NCI-H2227 treated with DMSO at 0.1 percent for 48 hours (cell line): ENCODE measurements at regions not wholly inside any gene's neighbourhood (a gene's known extent, or its start where the extent isn't known, plus 50 kb on each side); places are given as distances from the start of the nearest gene placed in this dataset.

Source experiments
- DNase-seq: peaks from one replicate; lab custom pipeline; 2025; lab: John Stamatoyannopoulos, UW

DNA sequence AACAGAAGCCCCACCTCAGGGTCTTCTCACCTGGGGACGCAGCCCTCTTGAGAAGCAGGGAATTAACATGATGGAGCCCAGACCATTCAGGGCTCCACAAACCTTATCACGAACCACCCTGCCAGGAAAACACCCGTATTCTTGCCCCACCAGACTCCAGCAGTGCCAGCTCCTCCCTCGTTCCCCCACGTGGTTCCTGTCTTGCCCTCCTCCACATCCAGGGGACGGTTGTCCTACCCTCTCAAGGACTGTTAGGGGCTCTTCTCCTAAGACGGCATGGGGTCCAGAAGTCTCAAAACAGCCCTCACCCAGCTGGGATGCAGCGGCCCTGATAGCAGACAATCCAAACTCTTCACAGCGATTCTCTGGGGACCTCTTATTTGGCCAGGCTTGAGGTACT lies 372.2 kb upstream of the HS6ST1 start:
- DNase-seq: no peak

DNA sequence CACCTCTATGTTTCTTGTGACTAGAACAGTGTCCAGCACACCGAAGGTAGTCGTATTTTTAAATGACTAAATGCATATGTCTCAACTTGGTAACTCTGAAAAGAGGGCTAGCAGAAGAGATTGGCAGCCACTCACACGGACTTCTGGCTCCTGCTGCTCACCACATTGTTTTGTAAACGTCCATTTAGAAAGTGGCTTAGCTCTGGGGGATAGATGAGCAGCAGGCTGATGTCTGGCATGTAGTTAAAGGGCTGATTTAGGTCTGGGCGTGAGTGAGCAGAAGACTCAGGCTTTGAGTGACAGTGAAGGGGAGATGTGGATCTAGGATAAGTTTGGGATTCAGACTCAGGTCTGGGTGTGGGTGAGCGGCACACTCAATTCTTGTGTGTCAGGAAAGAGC lies 372.9 kb upstream of the HS6ST1 start:
- no peak for DNase-seq

DNA sequence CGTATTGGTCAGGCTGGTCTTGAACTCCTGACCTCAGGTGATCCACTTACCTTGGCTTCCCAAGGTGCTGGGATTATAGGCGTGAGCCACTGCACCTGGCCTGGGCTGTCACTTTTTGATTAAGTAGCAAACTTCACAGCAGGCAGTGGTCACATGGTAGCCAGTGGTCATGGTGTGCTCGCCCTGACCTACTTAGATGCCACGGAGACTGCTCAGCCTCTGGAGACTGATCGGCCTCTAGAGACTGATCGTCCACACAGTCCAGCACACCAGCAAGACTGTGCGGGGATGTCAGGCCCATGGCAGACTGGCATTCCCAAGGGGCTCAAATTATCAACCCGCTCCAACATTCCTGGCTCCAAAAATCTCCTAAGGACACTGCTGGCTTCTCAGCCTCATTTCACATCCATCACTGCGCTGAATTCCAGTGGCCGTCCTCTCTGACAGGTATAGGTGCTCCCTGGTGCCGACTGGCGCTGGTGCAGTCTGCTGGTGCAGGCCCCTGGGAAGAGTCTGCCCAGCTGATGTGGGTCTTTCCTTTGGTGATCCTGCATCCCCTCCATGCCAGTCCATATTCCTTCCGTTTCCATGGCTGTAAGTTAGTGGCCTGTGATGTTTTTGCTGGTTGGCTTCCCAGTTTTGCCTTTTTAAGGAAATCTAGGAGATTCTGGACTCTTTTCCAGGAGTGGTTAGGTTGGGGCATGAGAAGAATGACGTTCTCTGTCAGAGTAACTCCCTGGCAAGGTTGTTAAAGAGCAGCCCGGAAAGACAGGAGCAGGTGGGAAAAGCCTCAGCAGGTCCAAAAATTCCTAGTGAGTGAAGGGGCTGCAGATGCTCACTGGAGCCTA lies 374.5 kb upstream of the HS6ST1 start:
- DNase-seq: no peak

DNA sequence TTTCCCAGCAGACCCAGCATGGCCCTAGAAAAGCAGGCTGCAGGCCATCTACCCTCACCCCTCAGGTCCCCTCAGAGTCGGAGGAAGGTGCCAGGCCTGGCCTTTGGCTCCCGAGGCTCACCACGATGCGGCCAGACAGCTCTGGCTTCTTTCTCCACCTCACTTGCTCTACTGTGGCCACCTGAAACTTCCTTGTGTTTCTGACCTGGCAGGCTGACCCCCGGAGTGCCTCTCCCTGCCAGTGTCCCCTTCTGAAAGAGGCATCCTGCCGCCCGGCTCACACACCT lies 375.0 kb upstream of the HS6ST1 start:
- no peak for DNase-seq

DNA sequence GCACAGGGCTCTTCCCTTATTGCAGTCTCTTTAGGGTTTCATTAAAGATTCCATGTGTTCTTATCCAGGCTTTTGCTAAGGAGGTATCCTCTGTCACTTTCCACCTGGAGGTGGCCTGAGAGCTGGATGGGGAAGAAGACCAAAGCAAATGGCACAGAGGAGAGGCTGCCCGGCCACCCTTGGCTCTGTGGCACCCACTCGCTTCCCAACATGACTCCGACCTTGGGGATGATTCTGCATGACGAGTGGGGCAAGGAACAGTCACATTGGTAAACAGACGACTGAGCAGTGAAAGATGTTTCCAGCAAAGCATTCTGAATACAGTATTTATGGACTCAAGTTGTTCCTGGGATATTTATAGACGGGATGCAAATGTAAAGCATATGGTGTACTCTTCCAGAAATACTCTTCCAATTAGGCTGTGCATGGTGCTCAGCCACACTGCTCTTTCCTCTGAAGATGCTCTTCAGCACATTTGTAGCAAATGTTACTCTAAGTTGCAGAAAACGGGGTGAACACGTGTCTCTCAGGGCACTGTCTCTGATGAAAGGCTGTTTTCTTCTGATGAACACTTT lies 377.1 kb upstream of the HS6ST1 start:
- DNase-seq: no peak

DNA sequence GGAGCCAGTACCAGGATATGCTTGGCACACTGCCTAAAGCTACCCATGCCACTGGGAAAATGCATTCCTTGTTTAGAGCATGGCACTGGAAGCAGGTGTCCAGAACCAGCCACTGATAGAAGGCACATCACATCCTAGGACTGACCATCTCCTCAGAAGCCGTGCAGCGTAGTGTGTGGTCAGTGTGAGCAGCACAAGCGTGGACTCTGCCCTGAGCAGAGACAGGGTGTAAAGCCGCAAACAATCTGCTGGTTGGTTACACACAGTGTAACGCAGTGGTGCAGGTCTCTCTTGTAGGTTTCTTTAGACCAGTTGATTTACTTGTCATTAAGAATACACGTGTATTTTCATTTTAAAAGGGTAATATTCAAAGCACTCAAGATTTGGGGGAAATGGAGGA lies 377.8 kb upstream of the HS6ST1 start:
- no peak for DNase-seq

DNA sequence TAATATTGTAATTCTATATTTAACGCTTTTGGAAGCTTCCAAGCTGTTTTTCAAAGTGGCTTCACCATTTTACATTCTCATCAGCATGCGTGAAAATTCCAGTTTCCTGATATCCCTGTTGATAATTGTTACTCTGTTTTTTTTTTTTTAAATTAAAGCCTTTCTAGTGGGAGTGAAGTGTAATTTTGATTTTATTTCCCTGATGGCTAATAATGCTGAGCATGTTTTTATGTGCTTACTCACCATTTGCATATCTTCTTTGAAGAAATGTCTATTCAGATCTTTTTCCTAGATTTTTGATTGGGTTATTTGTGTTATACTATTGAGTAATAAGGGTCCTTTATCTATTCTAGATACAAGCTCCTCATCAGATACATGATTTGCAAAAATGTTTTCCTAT lies 382.8 kb upstream of the HS6ST1 start:
- no peak for DNase-seq

DNA sequence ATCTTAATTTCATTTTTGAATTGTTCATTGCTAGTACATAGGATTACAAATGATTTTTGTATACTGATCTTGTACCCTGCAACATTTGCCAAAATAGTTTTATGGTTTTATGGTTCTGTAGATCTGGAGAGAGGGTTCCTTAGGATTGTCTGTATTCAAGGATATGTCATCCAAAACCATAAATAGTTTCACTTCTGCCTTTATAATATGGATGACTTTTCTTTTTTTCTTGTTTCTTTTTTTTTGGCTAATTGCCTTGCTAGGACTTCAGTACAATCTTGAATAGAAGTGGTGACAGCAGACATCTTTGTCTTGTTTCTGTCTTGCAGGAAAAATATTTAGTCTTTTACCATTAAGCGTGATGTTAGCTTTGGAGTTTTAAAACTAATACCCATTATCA lies 383.9 kb upstream of the HS6ST1 start:
- DNase-seq: no peak

DNA sequence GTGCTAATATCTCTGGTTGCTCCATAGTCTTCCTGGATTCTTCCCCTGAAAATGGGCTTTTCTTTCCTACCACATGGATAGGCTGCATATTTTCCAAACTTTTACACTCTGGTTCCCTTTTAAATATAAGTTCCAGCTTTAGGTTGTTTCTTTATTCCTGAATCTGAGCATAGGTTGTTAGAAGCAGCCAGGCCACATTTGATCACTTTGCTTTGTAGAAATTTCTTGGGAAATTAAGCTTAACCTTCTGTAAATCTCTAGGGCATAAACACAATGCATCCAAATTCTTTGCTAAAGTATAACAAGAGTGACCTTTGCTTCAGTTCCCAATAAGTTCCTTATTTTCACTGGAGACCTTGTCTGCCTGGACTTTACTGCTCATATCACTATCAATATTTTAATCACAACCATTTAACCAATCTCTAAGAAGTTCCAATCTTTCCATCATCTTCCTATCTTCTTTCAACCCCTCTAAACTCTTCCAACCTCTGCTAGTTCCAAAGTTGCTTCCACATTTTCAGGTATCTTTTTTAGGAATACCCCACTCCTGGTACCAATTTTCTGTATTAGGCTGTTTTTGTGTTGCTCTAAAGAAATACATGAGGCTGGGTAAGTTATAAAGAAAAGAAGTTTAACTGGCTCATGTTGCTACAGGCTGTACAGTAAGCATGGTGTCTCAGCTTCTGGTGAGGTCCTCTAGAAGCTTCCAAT lies 389.6 kb upstream of the HS6ST1 start:
- no peak for DNase-seq

DNA sequence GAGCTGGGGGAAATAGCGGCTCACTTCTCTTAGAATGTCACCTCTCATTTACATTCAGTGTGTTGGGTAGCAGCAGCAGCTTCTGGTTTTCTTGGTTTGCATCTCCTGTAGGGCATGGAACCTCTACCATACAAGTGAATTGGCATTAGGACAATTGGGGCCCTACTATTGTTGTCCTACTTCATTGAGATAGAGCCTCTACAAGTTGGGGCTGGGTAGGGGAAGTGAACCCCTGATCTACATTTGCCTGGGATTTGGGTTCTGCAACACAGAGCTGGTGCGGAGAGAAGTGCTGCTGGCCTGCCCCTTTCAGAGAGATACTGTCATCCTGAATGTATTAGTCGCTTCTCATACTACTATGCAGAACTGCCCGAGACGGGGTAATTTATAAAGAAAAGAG lies 391.6 kb upstream of the HS6ST1 start:
- no peak for DNase-seq

DNA sequence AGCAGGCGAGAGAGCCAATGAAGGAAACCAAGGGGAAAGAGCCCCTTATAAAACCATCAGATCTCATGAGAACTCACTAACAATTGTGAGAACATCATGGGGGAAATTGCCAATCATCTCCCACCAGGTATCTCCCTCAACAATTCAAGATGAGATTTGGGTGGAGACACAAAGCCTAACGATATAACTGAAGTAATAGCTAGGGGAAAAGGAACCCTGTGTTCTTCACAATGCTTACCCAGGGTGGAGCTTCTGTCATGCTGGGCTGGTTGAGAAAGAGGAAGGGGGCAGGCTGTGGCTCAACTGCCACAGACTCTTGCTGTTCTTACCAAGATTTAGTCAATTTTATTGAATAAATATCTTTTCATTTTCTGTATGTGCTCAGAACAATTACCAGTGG lies 392.1 kb upstream of the HS6ST1 start:
- no peak for DNase-seq

DNA sequence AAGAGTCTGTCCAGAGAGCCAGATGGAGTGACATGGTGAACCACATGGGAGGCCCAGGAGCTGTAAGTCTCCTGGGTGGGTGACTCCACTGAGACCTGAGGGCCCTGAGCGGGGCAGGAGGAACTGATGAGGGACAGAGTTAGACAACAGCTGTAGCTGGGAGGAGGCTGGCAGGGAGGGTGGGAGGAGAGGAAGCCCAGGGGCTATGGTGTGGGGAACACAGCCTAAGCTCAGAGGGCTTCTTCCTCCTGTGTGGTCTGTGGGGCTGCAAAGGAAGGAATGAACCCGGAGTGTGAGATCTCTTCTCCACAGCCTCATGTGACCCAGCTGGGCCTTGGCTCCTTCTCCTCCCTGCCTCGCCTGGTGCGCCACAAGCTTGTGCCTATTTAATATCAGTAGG lies 395.6 kb upstream of the HS6ST1 start:
- no peak for DNase-seq

DNA sequence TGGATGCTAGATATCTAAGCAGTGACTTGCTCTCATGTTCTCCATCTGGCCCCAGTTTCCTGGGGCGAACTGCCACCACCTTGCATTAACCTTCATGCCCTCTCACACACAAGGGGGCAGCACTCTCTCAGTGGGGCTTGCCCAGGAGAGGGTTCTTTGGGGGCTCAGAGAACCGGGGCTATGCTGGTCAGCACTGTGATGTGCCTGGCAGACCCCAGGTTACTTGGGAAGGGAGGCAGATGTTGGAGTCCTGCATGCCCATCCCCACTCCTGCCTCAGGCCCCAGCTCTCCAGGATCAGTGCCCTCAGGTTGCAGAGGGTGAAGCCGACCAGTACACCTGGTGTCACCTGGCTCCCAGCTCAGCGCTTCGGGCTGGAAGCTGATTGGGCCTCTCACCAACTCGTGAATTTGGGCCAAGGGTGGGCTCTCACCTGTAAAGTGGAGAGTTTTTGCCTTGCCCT lies 396.2 kb upstream of the HS6ST1 start:
- DNase-seq: no peak

DNA sequence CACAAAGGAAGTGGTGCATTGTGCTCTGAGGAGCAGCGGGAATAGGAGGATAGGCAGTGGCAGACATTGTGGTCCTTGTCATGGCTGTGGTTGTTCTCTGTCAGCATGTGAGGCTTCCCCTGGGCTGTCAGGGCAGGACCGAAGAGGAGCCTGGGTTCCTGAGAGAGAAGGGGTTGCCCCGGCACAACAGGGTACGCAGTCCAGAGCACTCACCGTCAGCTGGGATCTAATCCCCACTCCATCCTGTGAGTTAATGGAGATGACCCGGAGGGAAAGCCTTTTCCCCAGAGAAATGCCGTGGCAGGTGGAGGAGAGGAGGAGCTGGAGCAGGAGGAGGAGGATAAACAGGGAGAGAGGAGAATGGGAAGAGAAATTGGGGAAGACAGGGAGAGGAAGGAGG lies 396.7 kb upstream of the HS6ST1 start:
- DNase-seq: no peak

DNA sequence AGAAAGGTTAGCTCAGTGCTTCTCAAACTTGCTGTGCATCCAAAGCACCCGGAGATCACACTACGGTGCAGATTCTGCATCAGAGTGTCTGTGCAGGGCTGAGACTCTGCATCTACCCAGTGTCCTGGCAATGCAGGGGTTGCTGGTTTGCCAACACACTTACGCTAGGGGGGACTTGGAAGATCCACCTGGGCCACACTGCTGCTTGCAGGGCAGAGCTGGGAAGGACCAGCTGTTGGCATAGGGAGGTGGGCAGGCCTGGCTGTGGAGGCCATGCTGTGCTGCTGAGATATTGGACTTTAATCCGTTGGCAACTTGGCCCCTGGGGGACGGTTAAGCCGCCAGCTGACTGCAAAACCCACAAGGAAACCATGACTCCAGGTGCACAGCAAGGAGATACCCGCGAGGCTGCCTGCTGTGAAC lies 397.6 kb upstream of the HS6ST1 start:
- DNase-seq: no peak

DNA sequence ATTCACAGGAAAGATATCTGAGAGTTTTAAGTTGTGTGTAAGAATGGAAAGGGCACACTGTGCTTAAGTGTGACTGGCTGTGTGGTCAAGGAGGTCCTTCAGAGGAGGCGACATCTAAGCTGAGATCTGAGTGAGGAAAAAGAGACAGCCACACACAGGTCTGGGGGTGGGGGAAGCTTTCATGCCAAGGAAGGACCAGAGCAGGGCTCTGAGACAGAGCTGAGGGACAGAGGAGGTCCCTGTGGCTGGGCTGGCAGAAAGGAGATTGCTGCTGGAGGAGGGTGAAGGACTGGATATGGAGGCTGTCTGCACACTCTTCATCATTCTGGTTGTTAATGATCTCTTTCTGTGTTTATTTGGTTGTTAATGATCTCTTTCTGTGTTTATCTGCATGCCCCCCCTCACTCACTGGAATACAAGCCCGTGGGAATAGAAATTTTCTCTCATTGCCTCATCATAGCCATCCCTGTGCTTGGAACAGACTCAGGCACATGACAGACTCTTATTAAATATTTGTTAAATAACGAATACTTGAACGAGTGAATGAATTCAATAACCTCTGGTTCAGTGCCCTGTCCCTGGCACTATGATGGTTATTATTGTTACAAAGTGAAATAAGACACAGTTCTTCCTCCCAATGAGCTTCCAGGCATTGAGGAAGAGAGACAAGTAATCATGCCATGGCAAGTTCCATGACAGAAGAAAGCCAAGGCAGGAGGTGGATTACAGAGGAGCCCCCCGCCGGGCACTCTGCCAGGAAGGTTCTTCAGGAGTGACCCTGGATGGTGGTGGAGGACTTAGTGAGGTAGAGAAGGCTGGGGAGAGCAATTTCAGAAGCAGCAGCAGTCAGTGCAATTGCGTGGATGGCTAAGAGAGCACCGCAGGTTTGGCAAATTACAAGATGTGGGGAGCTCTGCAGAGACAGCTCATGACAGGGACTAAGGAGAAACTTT lies 399.4 kb upstream of the HS6ST1 start:
- no peak for DNase-seq

DNA sequence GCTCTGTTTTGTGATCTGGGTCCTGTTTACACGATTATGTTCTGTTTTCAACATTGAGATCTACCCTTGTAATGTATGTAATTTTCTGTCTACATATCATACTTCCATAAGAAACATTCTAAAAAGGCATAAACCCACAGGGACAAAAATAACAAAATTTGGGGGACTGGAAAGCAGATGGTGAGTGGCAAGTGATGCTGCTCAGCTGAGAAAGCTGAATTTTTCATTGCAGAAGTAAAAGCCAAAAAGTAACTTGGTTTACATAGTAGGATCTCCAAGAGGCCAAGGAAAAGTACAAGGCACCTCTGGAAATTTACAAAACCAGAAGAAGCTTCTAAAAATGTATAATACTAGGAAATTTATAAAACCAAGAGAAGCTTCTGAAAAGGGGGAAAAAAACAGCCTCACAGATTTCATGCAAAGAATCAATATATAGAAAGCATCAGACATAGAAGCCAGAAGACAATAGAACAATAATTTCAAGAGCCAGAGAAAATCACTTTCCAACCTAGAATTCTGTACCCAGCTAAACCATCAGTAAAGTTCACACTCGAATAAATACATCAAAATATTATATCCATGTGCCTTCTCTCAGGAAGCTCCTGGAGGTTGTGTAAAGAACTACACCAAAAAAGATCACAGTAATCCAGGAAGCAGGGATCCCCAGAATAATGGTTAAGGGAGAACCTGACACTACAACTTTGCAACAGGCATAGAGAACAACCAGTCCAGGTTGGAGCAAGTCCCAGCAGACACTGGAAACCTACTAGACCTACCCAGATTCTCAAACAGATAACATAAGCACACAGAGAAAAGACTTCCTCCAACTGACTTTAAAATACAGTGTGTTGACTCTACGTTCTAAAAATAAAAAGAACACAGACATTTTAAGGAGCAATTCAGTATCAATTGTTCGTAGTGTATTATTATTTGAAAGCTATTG lies 401.7 kb upstream of the HS6ST1 start:
- DNase-seq: no peak

DNA sequence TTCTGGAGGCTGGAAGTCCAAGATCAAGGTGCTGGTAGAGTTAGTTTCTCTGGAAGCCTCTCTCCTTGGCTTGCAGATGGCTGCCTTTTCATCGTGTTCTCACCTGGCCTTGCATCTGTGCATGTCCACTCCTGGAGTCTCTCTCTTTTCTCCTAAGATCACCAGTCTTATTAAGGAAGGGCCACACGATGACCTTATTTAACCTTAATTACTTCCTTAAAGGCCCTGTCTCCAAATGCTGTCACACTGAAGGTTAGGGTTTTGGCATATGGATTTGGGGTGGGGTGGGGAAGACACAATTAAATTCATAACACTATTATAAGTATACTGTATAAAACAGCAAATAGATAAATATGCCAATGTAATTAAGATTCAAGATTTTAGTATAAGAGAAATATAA lies 402.4 kb upstream of the HS6ST1 start:
- DNase-seq: no peak

DNA sequence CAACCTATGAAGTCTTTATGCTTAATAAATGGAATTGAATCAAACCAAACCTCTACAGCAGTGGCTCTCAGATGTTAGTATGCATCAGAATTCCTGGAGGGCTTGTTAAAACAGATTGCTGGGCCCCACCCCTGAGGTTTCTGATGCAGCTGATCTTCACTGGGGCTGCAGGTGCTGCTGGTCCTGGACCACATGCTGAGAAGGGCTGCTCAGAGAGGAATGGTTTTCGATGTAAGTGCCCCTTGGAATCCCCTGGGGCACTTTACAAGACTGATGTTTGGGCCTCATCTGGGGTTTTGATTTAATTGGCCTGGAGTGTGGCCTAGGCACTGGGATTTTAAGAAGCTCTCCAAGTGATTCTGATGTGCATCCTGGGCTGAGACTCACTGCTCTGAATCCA lies 403.8 kb upstream of the HS6ST1 start:
- no peak for DNase-seq

DNA sequence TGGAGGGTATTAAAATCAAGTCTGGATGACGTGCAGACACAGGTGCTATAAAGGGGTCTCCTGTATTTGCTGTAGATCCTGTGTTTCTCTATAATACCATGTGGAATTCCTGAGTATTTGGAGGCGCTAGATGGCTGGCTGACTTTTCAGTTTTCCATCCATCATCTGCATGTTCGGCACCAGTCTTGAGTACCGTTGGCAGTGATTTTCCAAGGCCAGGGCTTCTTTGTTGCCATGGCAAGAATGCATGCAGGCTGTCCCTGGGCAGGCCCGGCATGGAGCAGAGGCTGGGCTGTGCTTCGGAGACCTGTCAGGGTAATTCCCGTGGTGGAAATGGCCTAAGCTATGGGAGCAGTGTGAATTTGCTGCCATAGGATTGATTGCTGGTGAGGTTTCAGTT lies 405.9 kb upstream of the HS6ST1 start:
- no peak for DNase-seq

DNA sequence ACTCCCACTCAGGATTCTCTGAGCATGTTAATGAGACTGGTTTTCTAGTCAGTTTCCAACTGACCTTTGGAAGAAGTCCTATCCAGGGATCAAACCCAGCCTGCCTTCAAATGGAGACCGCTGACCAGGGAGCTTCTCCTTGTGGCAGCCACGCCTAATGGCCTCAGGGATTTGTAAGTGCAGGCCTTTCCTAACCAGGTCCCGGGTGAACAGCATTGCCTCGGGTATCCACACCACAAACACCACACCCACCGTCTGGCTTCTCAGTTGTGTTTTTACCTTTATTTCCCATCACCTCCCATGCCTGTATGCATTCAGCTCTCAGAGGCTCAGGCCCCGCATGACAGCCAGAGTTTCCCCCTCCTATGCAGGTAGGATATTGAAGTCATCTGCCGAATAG lies 406.3 kb upstream of the HS6ST1 start:
- DNase-seq: no peak
